GM12872 (cell line): ENCODE measurements at regions not wholly inside any gene's neighbourhood (a gene's known extent, or its start where the extent isn't known, plus 50 kb on each side); places are given as distances from the start of the nearest gene placed in this dataset.

ENCODE experiments used
- TF ChIP-seq, protein P1 (sequence below): IDR thresholded peaks from 3 replicates; pipeline ENCODE4 v1.5.1; 2011; ENCODE audit warnings: low read depth, mild to moderate bottlenecking, low read length, moderate library complexity; ENCODE audit not compliant: insufficient read depth

DNA sequence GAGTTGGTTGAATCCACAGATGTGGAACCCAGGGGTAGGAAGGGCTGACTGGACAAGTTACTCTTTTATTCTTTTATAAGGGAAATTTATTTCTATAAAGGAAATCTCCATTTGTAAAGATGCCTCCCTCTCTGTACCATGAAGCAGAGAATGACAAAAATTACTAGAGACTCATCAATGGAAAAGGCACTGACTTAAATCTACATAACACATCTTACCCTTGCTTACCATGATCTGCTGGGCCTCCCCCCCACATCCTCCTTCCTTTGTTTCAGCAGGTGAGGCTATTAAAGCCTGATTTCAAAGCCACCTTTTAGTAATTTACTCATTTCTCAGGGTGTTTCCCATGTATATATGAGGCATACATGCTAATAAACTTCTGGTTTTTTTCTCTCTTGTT, 130.2 kb upstream of the HDDC2 start:
- TF ChIP-seq, protein P1, sequence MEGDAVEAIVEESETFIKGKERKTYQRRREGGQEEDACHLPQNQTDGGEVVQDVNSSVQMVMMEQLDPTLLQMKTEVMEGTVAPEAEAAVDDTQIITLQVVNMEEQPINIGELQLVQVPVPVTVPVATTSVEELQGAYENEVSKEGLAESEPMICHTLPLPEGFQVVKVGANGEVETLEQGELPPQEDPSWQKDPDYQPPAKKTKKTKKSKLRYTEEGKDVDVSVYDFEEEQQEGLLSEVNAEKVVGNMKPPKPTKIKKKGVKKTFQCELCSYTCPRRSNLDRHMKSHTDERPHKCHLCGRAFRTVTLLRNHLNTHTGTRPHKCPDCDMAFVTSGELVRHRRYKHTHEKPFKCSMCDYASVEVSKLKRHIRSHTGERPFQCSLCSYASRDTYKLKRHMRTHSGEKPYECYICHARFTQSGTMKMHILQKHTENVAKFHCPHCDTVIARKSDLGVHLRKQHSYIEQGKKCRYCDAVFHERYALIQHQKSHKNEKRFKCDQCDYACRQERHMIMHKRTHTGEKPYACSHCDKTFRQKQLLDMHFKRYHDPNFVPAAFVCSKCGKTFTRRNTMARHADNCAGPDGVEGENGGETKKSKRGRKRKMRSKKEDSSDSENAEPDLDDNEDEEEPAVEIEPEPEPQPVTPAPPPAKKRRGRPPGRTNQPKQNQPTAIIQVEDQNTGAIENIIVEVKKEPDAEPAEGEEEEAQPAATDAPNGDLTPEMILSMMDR, result no peak

DNA sequence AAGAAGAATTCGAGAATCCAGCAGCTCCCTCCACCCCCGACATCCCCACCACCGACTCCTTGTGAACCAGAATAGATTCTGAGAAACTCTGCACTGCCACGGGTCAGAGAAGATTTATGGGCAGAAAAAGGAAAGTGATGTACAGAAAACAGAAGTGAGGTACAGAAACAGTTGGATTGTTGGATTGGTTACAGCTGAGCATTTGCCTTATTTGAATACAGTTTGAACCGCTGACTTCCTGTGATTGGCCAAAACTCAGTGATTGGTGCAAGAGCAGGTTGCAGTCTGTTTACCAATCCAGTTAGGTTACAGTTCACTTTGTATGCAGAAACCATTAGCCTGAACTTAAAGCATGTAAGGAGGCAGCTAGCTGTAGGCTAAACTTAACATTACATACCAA, 131.2 kb upstream of the HDDC2 start:
- TF ChIP-seq, protein P1, result no peak

DNA sequence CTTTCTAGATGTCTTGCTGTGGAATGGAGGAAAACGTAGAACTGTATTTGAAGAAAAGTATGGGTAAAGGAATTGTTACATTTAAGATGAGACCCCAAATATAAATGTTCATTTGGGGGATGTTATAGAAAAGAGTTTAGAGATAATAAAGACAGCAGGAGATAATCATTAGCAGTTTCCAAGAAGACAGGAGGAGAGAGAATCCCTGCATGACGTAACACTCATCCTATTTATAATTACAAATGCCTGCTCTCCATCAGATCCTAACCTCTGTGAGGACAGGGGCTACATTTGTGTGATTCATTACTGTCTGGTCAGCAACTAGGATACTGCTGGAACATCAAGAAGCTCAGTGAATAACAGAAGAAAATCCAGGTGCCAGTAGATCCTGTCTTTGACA, 133.0 kb upstream of the HDDC2 start:
- TF ChIP-seq, protein P1, result no peak

DNA sequence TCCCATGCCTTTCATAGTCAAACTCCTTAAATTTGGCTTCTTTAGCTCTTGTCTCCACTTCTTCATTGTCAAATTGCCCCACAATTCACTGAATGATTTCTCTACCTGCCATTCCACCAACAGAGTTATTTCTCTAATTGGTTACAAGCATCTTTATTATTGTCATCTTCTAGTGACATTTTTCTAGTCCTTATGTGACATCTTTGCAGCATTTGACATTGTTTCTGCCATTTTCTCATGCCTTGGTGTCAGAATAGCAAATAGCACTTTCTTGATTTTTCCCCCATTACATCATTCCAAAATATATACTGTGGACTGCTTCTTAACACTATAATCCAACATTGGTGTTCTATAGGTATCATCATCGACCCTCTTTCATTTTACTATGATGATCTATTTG, 137.7 kb upstream of the HDDC2 start:
- TF ChIP-seq, protein P1, result no peak

DNA sequence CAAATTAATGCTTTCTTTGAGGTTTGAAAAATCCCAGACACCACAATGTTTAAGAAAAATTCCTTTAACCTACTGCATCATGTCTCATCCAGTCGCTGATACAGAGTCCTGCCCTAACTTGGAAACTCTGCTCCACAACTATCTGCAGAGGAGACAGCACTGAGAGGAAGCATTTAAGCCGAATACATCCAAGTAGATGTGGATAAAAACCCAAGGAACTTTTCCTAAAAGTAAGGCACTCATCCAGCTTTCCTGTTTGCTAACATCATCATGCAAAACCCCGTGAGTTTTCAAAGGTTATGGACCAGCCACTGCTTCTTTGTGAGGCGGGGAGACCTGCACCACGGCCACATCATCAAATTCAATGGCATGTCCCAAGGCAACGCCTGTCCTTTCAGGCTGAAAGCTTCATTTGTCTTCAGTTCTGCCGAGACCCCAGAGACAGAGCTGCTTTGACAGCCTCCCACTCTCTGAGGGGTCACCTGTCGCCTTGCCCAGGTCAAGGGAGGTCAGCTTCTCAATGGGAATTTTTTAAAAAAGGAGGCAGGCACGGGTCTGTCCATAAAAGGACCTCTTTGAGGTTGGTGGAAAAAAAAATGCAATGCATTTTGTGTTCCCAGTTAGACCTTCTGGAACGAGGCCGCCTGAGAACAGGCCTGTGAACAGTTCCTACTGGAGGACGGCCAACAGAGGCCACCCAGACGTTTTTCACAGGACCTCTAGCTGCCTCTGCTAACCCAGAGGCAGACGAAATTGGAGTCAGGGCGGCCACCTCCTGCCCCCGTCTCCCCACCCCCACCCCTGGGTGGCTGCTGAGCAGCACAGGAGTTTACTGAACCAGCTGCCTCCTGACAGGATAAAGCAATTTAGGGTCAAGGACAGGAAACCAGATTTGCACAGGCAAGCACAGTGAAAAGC, 142.5 kb upstream of the HDDC2 start:
- TF ChIP-seq, protein P1, result no peak

DNA sequence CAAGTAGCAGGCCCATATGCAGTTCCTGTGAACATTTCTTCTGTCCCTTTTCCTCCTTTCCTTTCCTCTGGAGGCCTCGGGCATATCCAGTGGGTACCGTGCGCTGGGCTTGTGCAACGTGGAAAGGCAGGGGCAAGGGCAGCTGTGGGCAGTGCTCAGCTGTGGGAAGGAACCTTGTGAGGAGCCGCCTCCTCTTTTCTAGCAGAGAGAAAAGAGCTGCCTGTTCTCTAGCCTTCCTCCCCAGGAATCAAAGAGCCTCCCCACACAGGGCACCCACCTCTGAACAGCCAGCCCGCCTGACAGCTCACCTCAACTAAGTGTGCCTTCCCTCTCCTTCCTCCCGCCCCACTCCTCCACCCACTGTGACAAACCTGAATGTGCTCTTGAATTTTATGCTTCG, 143.3 kb upstream of the HDDC2 start:
- TF ChIP-seq, protein P1, result no peak

DNA sequence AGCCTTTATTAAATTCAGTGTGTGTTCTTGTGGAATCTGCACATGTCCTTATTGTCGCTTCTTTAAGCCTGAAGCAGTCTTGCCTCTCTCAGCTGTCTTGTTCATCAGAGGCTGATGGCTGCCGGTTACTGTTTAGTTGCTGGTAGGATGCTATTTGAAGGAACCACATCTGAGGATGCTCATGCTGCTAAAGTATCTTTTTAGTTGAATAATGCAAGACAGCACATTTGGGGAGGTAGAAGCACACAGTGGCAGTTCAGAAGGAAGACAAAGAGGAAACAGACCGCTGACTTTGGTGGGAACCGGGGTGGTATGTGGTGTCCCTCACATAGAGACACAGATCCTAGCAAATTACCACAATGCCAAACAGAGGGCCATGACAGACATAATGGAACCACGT, 144.2 kb upstream of the HDDC2 start:
- TF ChIP-seq, protein P1, result no peak
